ENCODE measurements at regions not wholly inside any gene's neighbourhood (a gene's known extent, or its start where the extent isn't known, plus 50 kb on each side); places are given as distances from the start of the nearest gene placed in this dataset.

- H3K9me3 ChIP-seq (ENCODE audit: control insufficient read depth, insufficient read depth, low read length) = no peaks in the 10 kb centered on the region
- no peak for DNase-seq (ENCODE audit: low read depth, low spot score)
- no peak overlapping the region for H3K4me3 ChIP-seq (ENCODE audit: low read length)
- WGBS (ENCODE audit: insufficient coverage, insufficient read length) = no CpG with 5 or more reads among the region's 3 CpGs
- no peaks in the 10 kb centered on the region for H3K27me3 ChIP-seq (ENCODE audit: control insufficient read depth, insufficient read depth, low read length)
- H3K27ac ChIP-seq (ENCODE audit: low read length) = no peak overlapping the region
- no peaks in the 10 kb centered on the region for H3K36me3 ChIP-seq (ENCODE audit: control insufficient read depth, insufficient read depth, low read length)
- no peaks in the 10 kb centered on the region for H3K4me1 ChIP-seq (ENCODE audit: control insufficient read depth, insufficient read depth, low read length)
Measured at GRCh38 chr16:58933186-58933585, 199.1 kb upstream of the GOT2 start.

GRCh38 chr16:58931436-58931835, 197.3 kb upstream of the GOT2 start:
- Histone ChIP-seq H3K4me3 (ENCODE audit: low read length) (no peak overlapping the region), H3K27me3 (ENCODE audit: control insufficient read depth, insufficient read depth, low read length) (no peaks in the 10 kb centered on the region), H3K36me3 (ENCODE audit: control insufficient read depth, insufficient read depth, low read length) (no peaks in the 10 kb centered on the region), H3K4me1 (ENCODE audit: control insufficient read depth, insufficient read depth, low read length) (no peaks in the 10 kb centered on the region), H3K27ac (ENCODE audit: low read length) (no peak overlapping the region), H3K9me3 (ENCODE audit: control insufficient read depth, insufficient read depth, low read length) (no peaks in the 10 kb centered on the region)
- DNase-seq (ENCODE audit: low read depth, low spot score) = no peak
- WGBS (ENCODE audit: insufficient coverage, insufficient read length) = no CpG with 5 or more reads among the region's 4 CpGs

GRCh38 chr16:58923094-58923493, 189.0 kb upstream of the GOT2 start:
- Histone ChIP-seq H3K4me3 (ENCODE audit: low read length) (no peak overlapping the region), H3K4me1 (ENCODE audit: control insufficient read depth, insufficient read depth, low read length) (no peaks in the 10 kb centered on the region), H3K27ac (ENCODE audit: low read length) (no peak overlapping the region), H3K36me3 (ENCODE audit: control insufficient read depth, insufficient read depth, low read length) (no peaks in the 10 kb centered on the region), H3K27me3 (ENCODE audit: control insufficient read depth, insufficient read depth, low read length) (no peaks in the 10 kb centered on the region), H3K9me3 (ENCODE audit: control insufficient read depth, insufficient read depth, low read length) (no peaks in the 10 kb centered on the region)
- WGBS (ENCODE audit: insufficient coverage, insufficient read length) = no CpG with 5 or more reads among the region's 2 CpGs
- DNase-seq (ENCODE audit: low read depth, low spot score) = no peak

GRCh38 chr16:58913456-58913855, 179.3 kb upstream of the GOT2 start:
- Histone ChIP-seq H3K27me3 (ENCODE audit: control insufficient read depth, insufficient read depth, low read length) (no peaks in the 10 kb centered on the region; the same call in 1 of the 2 replicates), H3K4me3 (ENCODE audit: low read length) (no peak overlapping the region), H3K27ac (ENCODE audit: low read length) (no peak overlapping the region), H3K9me3 (ENCODE audit: control insufficient read depth, insufficient read depth, low read length) (no peaks in the 10 kb centered on the region), H3K36me3 (ENCODE audit: control insufficient read depth, insufficient read depth, low read length) (no peaks in the 10 kb centered on the region), H3K4me1 (ENCODE audit: control insufficient read depth, insufficient read depth, low read length) (no peaks in the 10 kb centered on the region)
- no peak for DNase-seq (ENCODE audit: low read depth, low spot score)
- no CpG with 5 or more reads among the region's 4 CpGs for WGBS (ENCODE audit: insufficient coverage, insufficient read length)

- DNase-seq (ENCODE audit: low read depth, low spot score) = no peak
- no peaks in the 10 kb centered on the region for H3K9me3 ChIP-seq (ENCODE audit: control insufficient read depth, insufficient read depth, low read length)
- H3K27ac ChIP-seq (ENCODE audit: low read length) = no peak overlapping the region
- H3K27me3 ChIP-seq (ENCODE audit: control insufficient read depth, insufficient read depth, low read length) = no peaks in the 10 kb centered on the region; the same call in 1 of the 2 replicates
- H3K4me3 ChIP-seq (ENCODE audit: low read length) = no peak overlapping the region
- no peaks in the 10 kb centered on the region for H3K4me1 ChIP-seq (ENCODE audit: control insufficient read depth, insufficient read depth, low read length)
- H3K36me3 ChIP-seq (ENCODE audit: control insufficient read depth, insufficient read depth, low read length) = no peaks in the 10 kb centered on the region
Measured at GRCh38 chr16:58912571-58912970, 178.5 kb upstream of the GOT2 start.

GRCh38 chr16:58906981-58907715, 173.0 kb upstream of the GOT2 start:
- H3K9me3 ChIP-seq (ENCODE audit: control insufficient read depth, insufficient read depth, low read length) = no peaks in the 10 kb centered on the region
- no peak for DNase-seq (ENCODE audit: low read depth, low spot score)
- no CpG with 5 or more reads among the region's 8 CpGs for WGBS (ENCODE audit: insufficient coverage, insufficient read length)
- H3K27ac ChIP-seq (ENCODE audit: low read length) = no peak overlapping the region
- no peak overlapping the region for H3K4me3 ChIP-seq (ENCODE audit: low read length)
- no peaks in the 10 kb centered on the region for H3K36me3 ChIP-seq (ENCODE audit: control insufficient read depth, insufficient read depth, low read length)
- H3K27me3 ChIP-seq (ENCODE audit: control insufficient read depth, insufficient read depth, low read length) = no peaks in the 10 kb centered on the region
- no peaks in the 10 kb centered on the region for H3K4me1 ChIP-seq (ENCODE audit: control insufficient read depth, insufficient read depth, low read length)

GRCh38 chr16:58904291-58904690, 170.2 kb upstream of the GOT2 start:
- H3K4me1 ChIP-seq (ENCODE audit: control insufficient read depth, insufficient read depth, low read length) = no peaks in the 10 kb centered on the region
- no peak for DNase-seq (ENCODE audit: low read depth, low spot score)
- no CpG with 5 or more reads among the region's 4 CpGs for WGBS (ENCODE audit: insufficient coverage, insufficient read length)
- H3K9me3 ChIP-seq (ENCODE audit: control insufficient read depth, insufficient read depth, low read length) = no peaks in the 10 kb centered on the region
- H3K27me3 ChIP-seq (ENCODE audit: control insufficient read depth, insufficient read depth, low read length) = no peaks in the 10 kb centered on the region
- no peak overlapping the region for H3K27ac ChIP-seq (ENCODE audit: low read length)
- H3K36me3 ChIP-seq (ENCODE audit: control insufficient read depth, insufficient read depth, low read length) = no peaks in the 10 kb centered on the region
- no peak overlapping the region for H3K4me3 ChIP-seq (ENCODE audit: low read length)

GRCh38 chr16:58889516-58889915, 155.4 kb upstream of the GOT2 start:
- Histone ChIP-seq H3K9me3 (ENCODE audit: control insufficient read depth, insufficient read depth, low read length) (no peaks in the 10 kb centered on the region), H3K36me3 (ENCODE audit: control insufficient read depth, insufficient read depth, low read length) (no peaks in the 10 kb centered on the region), H3K4me3 (ENCODE audit: low read length) (no peak overlapping the region), H3K27me3 (ENCODE audit: control insufficient read depth, insufficient read depth, low read length) (no peaks in the 10 kb centered on the region), H3K27ac (ENCODE audit: low read length) (no peak overlapping the region), H3K4me1 (ENCODE audit: control insufficient read depth, insufficient read depth, low read length) (no peaks in the 10 kb centered on the region)
- no peak for DNase-seq (ENCODE audit: low read depth, low spot score)
- WGBS (ENCODE audit: insufficient coverage, insufficient read length) = no CpG with 5 or more reads among the region's 1 CpG

GRCh38 chr16:58885528-58886170, 151.5 kb upstream of the GOT2 start:
- Histone ChIP-seq H3K4me3 (ENCODE audit: low read length) (no peak overlapping the region), H3K4me1 (ENCODE audit: control insufficient read depth, insufficient read depth, low read length) (no peaks in the 10 kb centered on the region), H3K27ac (ENCODE audit: low read length) (no peak overlapping the region), H3K27me3 (ENCODE audit: control insufficient read depth, insufficient read depth, low read length) (no peaks in the 10 kb centered on the region), H3K9me3 (ENCODE audit: control insufficient read depth, insufficient read depth, low read length) (no peaks in the 10 kb centered on the region), H3K36me3 (ENCODE audit: control insufficient read depth, insufficient read depth, low read length) (no peaks in the 10 kb centered on the region)
- WGBS (ENCODE audit: insufficient coverage, insufficient read length) = no CpG with 5 or more reads among the region's 5 CpGs
- DNase-seq (ENCODE audit: low read depth, low spot score) = no peak

GRCh38 chr16:58884141-58884540, 150.0 kb upstream of the GOT2 start:
- no peak overlapping the region for H3K27ac ChIP-seq (ENCODE audit: low read length)
- no peaks in the 10 kb centered on the region for H3K36me3 ChIP-seq (ENCODE audit: control insufficient read depth, insufficient read depth, low read length)

GRCh38 chr16:58883131-58883530, 149.0 kb upstream of the GOT2 start:
- no peak overlapping the region for H3K27ac ChIP-seq (ENCODE audit: low read length)
- H3K27me3 ChIP-seq (ENCODE audit: control insufficient read depth, insufficient read depth, low read length) = no peaks in the 10 kb centered on the region
- WGBS (ENCODE audit: insufficient coverage, insufficient read length) = no CpG with 5 or more reads among the region's 3 CpGs
- DNase-seq (ENCODE audit: low read depth, low spot score) = no peak
- no peaks in the 10 kb centered on the region for H3K36me3 ChIP-seq (ENCODE audit: control insufficient read depth, insufficient read depth, low read length)
- H3K9me3 ChIP-seq (ENCODE audit: control insufficient read depth, insufficient read depth, low read length) = no peaks in the 10 kb centered on the region; the same call in 1 of the 2 replicates
- H3K4me3 ChIP-seq (ENCODE audit: low read length) = no peak overlapping the region
- no peaks in the 10 kb centered on the region for H3K4me1 ChIP-seq (ENCODE audit: control insufficient read depth, insufficient read depth, low read length)

More at GRCh38 chr16:58884141-58884540, 150.0 kb upstream of the GOT2 start:
- no peak overlapping the region for H3K4me3 ChIP-seq (ENCODE audit: low read length)
- H3K4me1 ChIP-seq (ENCODE audit: control insufficient read depth, insufficient read depth, low read length) = no peaks in the 10 kb centered on the region
- no peaks in the 10 kb centered on the region for H3K9me3 ChIP-seq (ENCODE audit: control insufficient read depth, insufficient read depth, low read length)
- no peaks in the 10 kb centered on the region for H3K27me3 ChIP-seq (ENCODE audit: control insufficient read depth, insufficient read depth, low read length)
- DNase-seq (ENCODE audit: low read depth, low spot score) = no peak
